ENCODE measurements at regions not wholly inside any gene's neighbourhood (a gene's known extent, or its start where the extent isn't known, plus 50 kb on each side); places are given as distances from the start of the nearest gene placed in this dataset.

DNA sequence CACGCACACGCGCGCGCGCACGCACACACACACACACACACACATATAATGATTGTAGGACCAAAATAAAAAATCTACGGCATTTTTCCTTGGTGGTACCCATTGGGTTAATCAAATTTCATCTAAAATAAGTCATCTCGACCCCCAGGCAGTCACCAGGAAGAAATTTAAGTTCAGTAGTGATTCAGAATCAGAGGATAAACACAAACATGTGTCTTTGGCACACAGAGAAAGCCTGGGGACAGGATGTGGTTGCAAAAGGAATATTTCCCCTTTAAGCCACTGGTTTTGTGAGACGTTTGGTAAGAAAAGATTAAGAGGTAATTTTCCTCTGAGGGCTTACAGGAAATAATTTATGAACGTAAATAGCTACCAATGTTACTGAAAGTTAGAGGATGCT is 171.6 kb upstream of the PIEZO2 start:
- no peaks in the 10 kb centered on the region for H3K79me2 ChIP-seq (ENCODE audit: insufficient read depth, low read length)
- H4K20me1 ChIP-seq (ENCODE audit: low read depth, low read length), result no peaks in the 10 kb centered on the region
- H3K9me3 ChIP-seq (ENCODE audit: insufficient read depth, low read length), result no peaks in the 10 kb centered on the region
- no peak overlapping the region for H3K4me2 ChIP-seq (ENCODE audit: low read depth, low read length, poor library complexity, severe bottlenecking)
- H3K9ac ChIP-seq (ENCODE audit: low read length), result no peak overlapping the region
- H3K4me3 ChIP-seq (ENCODE audit: insufficient read depth, low read length, poor library complexity, severe bottlenecking), result no peak overlapping the region
- H3F3A ChIP-seq (ENCODE audit: insufficient read depth), result no peaks in the 10 kb centered on the region
- no peaks in the 10 kb centered on the region for H3K36me3 ChIP-seq (ENCODE audit: low read length)
- H2AFZ ChIP-seq (ENCODE audit: low read depth, low read length, severe bottlenecking), result no peak overlapping the region
- H3K27me3 ChIP-seq (ENCODE audit: low read length), result no peaks in the 10 kb centered on the region
- no peaks in the 10 kb centered on the region for H3K9me2 ChIP-seq (replicated peaks; ENCODE audit: insufficient read depth, low read length)
- TF ChIP-seq, protein P1, sequence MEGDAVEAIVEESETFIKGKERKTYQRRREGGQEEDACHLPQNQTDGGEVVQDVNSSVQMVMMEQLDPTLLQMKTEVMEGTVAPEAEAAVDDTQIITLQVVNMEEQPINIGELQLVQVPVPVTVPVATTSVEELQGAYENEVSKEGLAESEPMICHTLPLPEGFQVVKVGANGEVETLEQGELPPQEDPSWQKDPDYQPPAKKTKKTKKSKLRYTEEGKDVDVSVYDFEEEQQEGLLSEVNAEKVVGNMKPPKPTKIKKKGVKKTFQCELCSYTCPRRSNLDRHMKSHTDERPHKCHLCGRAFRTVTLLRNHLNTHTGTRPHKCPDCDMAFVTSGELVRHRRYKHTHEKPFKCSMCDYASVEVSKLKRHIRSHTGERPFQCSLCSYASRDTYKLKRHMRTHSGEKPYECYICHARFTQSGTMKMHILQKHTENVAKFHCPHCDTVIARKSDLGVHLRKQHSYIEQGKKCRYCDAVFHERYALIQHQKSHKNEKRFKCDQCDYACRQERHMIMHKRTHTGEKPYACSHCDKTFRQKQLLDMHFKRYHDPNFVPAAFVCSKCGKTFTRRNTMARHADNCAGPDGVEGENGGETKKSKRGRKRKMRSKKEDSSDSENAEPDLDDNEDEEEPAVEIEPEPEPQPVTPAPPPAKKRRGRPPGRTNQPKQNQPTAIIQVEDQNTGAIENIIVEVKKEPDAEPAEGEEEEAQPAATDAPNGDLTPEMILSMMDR (IDR thresholded peaks at IDR 0.05; ENCODE audit: insufficient read depth, low read length, poor library complexity, severe bottlenecking), result no peak
- no peak overlapping the region for H3K27ac ChIP-seq (ENCODE audit: low read depth, low read length)

DNA sequence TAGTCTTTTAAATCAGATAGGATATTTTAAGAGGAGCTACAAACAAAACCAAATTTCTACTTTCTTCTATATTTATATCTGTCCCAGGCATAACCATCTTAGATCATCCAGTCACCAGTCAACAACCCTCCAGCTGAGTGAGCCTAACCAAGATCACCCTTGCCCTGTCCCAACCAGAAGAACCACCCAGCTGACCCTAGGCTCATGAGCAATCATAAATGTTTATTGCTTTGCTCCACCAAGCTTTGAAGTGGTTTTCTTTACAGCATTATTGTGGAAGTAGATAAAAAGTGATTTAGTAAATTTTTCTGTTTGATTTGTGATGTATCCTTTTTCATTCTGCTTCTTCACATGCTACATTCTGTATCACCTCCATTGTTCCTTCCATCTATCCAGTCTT is 167.2 kb upstream of the PIEZO2 start:
- H3K27me3 ChIP-seq (ENCODE audit: low read length), result no peaks in the 10 kb centered on the region
- H3K4me3 ChIP-seq (ENCODE audit: insufficient read depth, low read length, poor library complexity, severe bottlenecking), result no peak overlapping the region
- no peak for TF ChIP-seq EZH2phosphoT487 (conservative IDR thresholded peaks at IDR 0.05; ENCODE audit: low read length)
- TF ChIP-seq, protein P1 (IDR thresholded peaks at IDR 0.05; ENCODE audit: insufficient read depth, low read length, poor library complexity, severe bottlenecking), result no peak
- H3K9ac ChIP-seq (ENCODE audit: low read length), result no peak overlapping the region
- no peaks in the 10 kb centered on the region for H3F3A ChIP-seq (ENCODE audit: insufficient read depth)
- no peaks in the 10 kb centered on the region for H3K9me2 ChIP-seq (replicated peaks; ENCODE audit: insufficient read depth, low read length)
- no peak overlapping the region for H3K4me2 ChIP-seq (ENCODE audit: low read depth, low read length, poor library complexity, severe bottlenecking)
- no peaks in the 10 kb centered on the region for H3K79me2 ChIP-seq (ENCODE audit: insufficient read depth, low read length)
- no peaks in the 10 kb centered on the region for H3K9me3 ChIP-seq (ENCODE audit: insufficient read depth, low read length)
- H3K36me3 ChIP-seq (ENCODE audit: low read length), result no peaks in the 10 kb centered on the region
- no peak overlapping the region for H2AFZ ChIP-seq (ENCODE audit: low read depth, low read length, severe bottlenecking)
- H4K20me1 ChIP-seq (ENCODE audit: low read depth, low read length), result no peaks in the 10 kb centered on the region
- no peak overlapping the region for H3K27ac ChIP-seq (ENCODE audit: low read depth, low read length)

GRCh38 chr18:11310476-11311086 is 161.2 kb upstream of the PIEZO2 start:
- Histone ChIP-seq H3K4me3 (ENCODE audit: insufficient read depth, low read length, poor library complexity, severe bottlenecking) (no peak overlapping the region), H3K9me3 (ENCODE audit: insufficient read depth, low read length) (no peaks in the 10 kb centered on the region), H3K79me2 (ENCODE audit: insufficient read depth, low read length) (no peaks in the 10 kb centered on the region), H3K9ac (ENCODE audit: low read length) (no peak overlapping the region), H3K27me3 (ENCODE audit: low read length) (no peaks in the 10 kb centered on the region), H3K9me2 (replicated peaks; ENCODE audit: insufficient read depth, low read length) (no peaks in the 10 kb centered on the region), H3K36me3 (ENCODE audit: low read length) (no peaks in the 10 kb centered on the region), H2AFZ (ENCODE audit: low read depth, low read length, severe bottlenecking) (no peak overlapping the region), H4K20me1 (ENCODE audit: low read depth, low read length) (no peaks in the 10 kb centered on the region), H3K4me2 (ENCODE audit: low read depth, low read length, poor library complexity, severe bottlenecking) (no peak overlapping the region), H3F3A (ENCODE audit: insufficient read depth) (no peaks in the 10 kb centered on the region), H3K27ac (ENCODE audit: low read depth, low read length) (no peak overlapping the region)
- no peak for TF ChIP-seq EZH2phosphoT487 (conservative IDR thresholded peaks at IDR 0.05; ENCODE audit: low read length)
- TF ChIP-seq, protein P1 (IDR thresholded peaks at IDR 0.05; ENCODE audit: insufficient read depth, low read length, poor library complexity, severe bottlenecking), result peak; percentile 47

All from SU-DHL-6 (cell line).